Endothelial cell of umbilical vein (primary cell): ENCODE measurements at regions not wholly inside any gene's neighbourhood (a gene's known extent, or its start where the extent isn't known, plus 50 kb on each side); places are given as distances from the start of the nearest gene placed in this dataset.

Source experiments
- BruUV-seq: library from RNA; stranded (reverse); fragments of 400-500 nt; replicated peaks from 2 replicates; lab custom pipeline; 2021; lab: Mats Ljungman, UMichigan
- CTCF ChIA-PET: fragments of 300-600, 350-600 bp; sonication (Branson Sonifier 250); formaldehyde crosslinking; loops from one replicate; lab custom pipeline; 2021; ENCODE audit warnings: antibody characterized with exemption, inconsistent platforms; lab: Charles Lee
- POLR2A ChIA-PET: fragments of 300-600, 350-600 bp; sonication (Branson Sonifier 250); formaldehyde crosslinking; loops from one replicate; lab custom pipeline; 2021; ENCODE audit warnings: antibody characterized with exemption, inconsistent platforms; lab: Charles Lee
- DNase-seq: peaks from one replicate; pipeline ENCODE4 v3.0.0-alpha.2; 2011; ENCODE audit warnings: low read depth, low spot score
- FAIRE-seq: peaks from 2 replicates; lab custom pipeline; 2011; peaks lifted over from hg19 to GRCh38; lab: Jason Lieb, UNC
- H2AFZ ChIP-seq: 2 replicates; pipeline ENCODE4 v1.6.0; 2012; ENCODE audit warnings: low read depth, low read length, control low read depth, inconsistent platforms
- H3K27ac ChIP-seq: 2 replicates; pipeline ENCODE4 v1.5.1; 2011; ENCODE audit warnings: low read depth, mild to moderate bottlenecking, control low read depth, low read length, moderate library complexity; ENCODE audit not compliant: insufficient read depth
- H3K27me3 ChIP-seq, 2 experiments: 2 replicates each; pipeline versions ENCODE4 v1.6.0 to v1.6.1; 2011; ENCODE audit warnings: low read length in 2 of 2, mixed read lengths in 1 of 2; ENCODE audit not compliant: control insufficient read depth in 2 of 2, insufficient read depth in 2 of 2
- H3K36me3 ChIP-seq, 2 experiments: 2 replicates in 1 of 2; 3 replicates in 1 of 2; pipeline ENCODE4 v1.5.1; 2011; ENCODE audit warnings: low read length in 2 of 2, mild to moderate bottlenecking in 1 of 2, moderate library complexity in 1 of 2; ENCODE audit not compliant: control insufficient read depth in 2 of 2, insufficient read depth in 2 of 2; ENCODE audit errors: extremely low read depth in 1 of 2
- H3K4me1 ChIP-seq: 3 replicates; pipeline ENCODE4 v1.5.1; 2011; ENCODE audit warnings: mild to moderate bottlenecking, low read length; ENCODE audit not compliant: control insufficient read depth, insufficient read depth; ENCODE audit errors: extremely low read depth
- H3K4me2 ChIP-seq: 2 replicates; pipeline ENCODE4 v1.6.1; 2011; ENCODE audit warnings: low read length, control low read depth, mixed read lengths; ENCODE audit not compliant: insufficient read depth
- H3K4me3 ChIP-seq, 3 experiments: fragments of 200-600 bp in 1 of 3; sonication (generic), shearing (Covaris generic) in 1 of 3; replicated peaks in 1 of 3; 2 replicates each; pipeline ENCODE4 v1.5.1; 2011 to 2016; ENCODE audit warnings: control low read depth in 3 of 3, low read length in 3 of 3, mild to moderate bottlenecking in 2 of 3, inconsistent platforms in 1 of 3, low read depth in 1 of 3, moderate library complexity in 1 of 3; ENCODE audit not compliant: insufficient read depth in 1 of 3
- H3K79me2 ChIP-seq: 2 replicates; pipeline ENCODE4 v1.6.0; 2012; ENCODE audit warnings: low read length, inconsistent platforms; ENCODE audit not compliant: control insufficient read depth, insufficient read depth
- H3K9ac ChIP-seq: replicated peaks from 2 replicates; pipeline ENCODE3; 2011; ENCODE audit warnings: low read length, control low read depth; ENCODE audit not compliant: insufficient read depth; ENCODE audit errors: extremely low read depth
- H3K9me1 ChIP-seq: replicated peaks from 3 replicates; pipeline ENCODE4 v1.6.0; 2011; ENCODE audit warnings: mild to moderate bottlenecking, low read length; ENCODE audit not compliant: control insufficient read depth, insufficient read depth; ENCODE audit errors: extremely low read depth
- H3K9me3 ChIP-seq: replicated peaks from 2 replicates; pipeline ENCODE4 v1.5.1; 2012; ENCODE audit warnings: low read length, inconsistent platforms; ENCODE audit not compliant: control insufficient read depth, insufficient read depth
- H4K20me1 ChIP-seq: replicated peaks from 2 replicates; pipeline ENCODE3; 2011; ENCODE audit warnings: mild to moderate bottlenecking, low read length; ENCODE audit not compliant: control insufficient read depth, insufficient read depth; ENCODE audit errors: extremely low read depth
- EZH2 ChIP-seq: IDR thresholded peaks from 2 replicates; pipeline ENCODE4 v1.6.1; 2012; ENCODE audit warnings: borderline replicate concordance, low read depth, mild to moderate bottlenecking, moderate library complexity, low read length, inconsistent platforms; ENCODE audit not compliant: severe bottlenecking
- FOS ChIP-seq: IDR thresholded peaks from 2 replicates; pipeline ENCODE4 v1.6.1; 2011; ENCODE audit warnings: mild to moderate bottlenecking, low read length, moderate library complexity, borderline replicate concordance; ENCODE audit not compliant: insufficient read depth
- GATA2 ChIP-seq: IDR thresholded peaks from 2 replicates; pipeline ENCODE4 v1.7.0; 2011; ENCODE audit warnings: low read depth, mild to moderate bottlenecking, moderate library complexity, mixed read lengths, low read length; ENCODE audit not compliant: insufficient read length, insufficient read depth
- JUN ChIP-seq: IDR thresholded peaks from 2 replicates; pipeline ENCODE4 v1.6.1; 2011; ENCODE audit warnings: borderline replicate concordance, low read depth; ENCODE audit not compliant: insufficient read length, insufficient read depth
- MYC ChIP-seq: IDR thresholded peaks from one replicate; pipeline ENCODE4 v1.6.1; 2011; ENCODE audit warnings: mild to moderate bottlenecking, low read depth, low read length
- POLR2A ChIP-seq: IDR thresholded peaks from 2 replicates; pipeline ENCODE4 v1.6.1; 2012; ENCODE audit warnings: low read depth, mild to moderate bottlenecking, control low read depth, low read length
- POLR2AphosphoS5 ChIP-seq: IDR thresholded peaks from 2 replicates; pipeline ENCODE4 v1.6.1; 2012; ENCODE audit warnings: low read depth, mild to moderate bottlenecking, control low read depth, low read length, moderate library complexity; ENCODE audit not compliant: insufficient read depth
- dilution Hi-C: fragments of 300-500 bp; cut with MboI; formaldehyde crosslinking; loops from one replicate; pipeline ENCODE4 v1.15.0; 2019; ENCODE audit warnings: low sequenced_read_pairs; ENCODE audit not compliant: extremely low pct_ligation_motif_present
- intact Hi-C: fragments of 100-400 bp; cut with micrococcal nuclease; formaldehyde crosslinking; loops from one replicate; pipeline ENCODE4 v1.10.0; 2022
- TF ChIP-seq, protein P1 (sequence below): IDR thresholded peaks from 2 replicates; pipeline ENCODE4 v1.6.1; 2011; ENCODE audit not compliant: insufficient read depth, insufficient read length
- TF ChIP-seq, protein P2 (sequence below), 2 donors: IDR thresholded peaks; 1 replicate in 1 of 2; 2 replicates in 1 of 2; pipeline ENCODE4 v1.5.1; 2011; ENCODE audit warnings: low read length in 2 of 2, mild to moderate bottlenecking in 2 of 2, moderate library complexity in 2 of 2, control low read depth in 1 of 2, inconsistent platforms in 1 of 2, low read depth in 1 of 2; ENCODE audit not compliant: insufficient read depth in 1 of 2; ENCODE audit errors: extremely low read depth in 1 of 2

DNA sequence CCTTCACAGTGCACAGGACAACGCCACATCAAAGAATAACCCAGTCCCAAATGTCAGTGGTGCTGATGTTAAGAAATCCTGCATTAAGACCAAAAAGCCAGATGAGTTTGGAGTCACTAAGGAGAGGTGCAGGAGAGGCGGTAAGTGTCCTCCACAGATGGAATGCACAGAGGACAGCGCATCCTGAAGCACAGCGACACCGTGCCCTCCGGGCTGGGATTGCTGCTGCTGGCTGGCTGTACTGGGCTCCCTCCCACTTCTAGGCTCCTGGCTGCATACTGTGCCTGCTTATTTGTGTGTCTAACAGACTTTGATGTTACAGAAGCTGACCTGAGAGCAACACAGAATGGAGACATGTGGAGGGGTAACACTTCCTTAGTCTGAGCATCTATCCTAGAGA lies 325.6 kb upstream of the BOD1L1 start:
- Histone ChIP-seq H3K36me3 (no peaks in the 10 kb centered on the region), H3K9me3 (no peaks in the 10 kb centered on the region), H3K79me2 (no peaks in the 10 kb centered on the region), H3K9me1 (no peaks in the 10 kb centered on the region), H3K27ac (no peak overlapping the region), H3K4me3 (no peak overlapping the region), H3K9ac (no peak overlapping the region), H3K4me1 (no peaks in the 10 kb centered on the region), H2AFZ (no peak overlapping the region), H3K27me3 (peaks cover 2 to 4% of the 10 kb centered on the region in 2 experiments), H3K4me2 (no peak overlapping the region), H4K20me1 (no peaks in the 10 kb centered on the region)
- dilution Hi-C loops: no loop called here
- intact Hi-C loops: no loop called here
- DNase-seq (no peak), FAIRE-seq (no peak)
- no peak for TF ChIP-seq GATA2
- TF ChIP-seq JUN: no peak
- no peak for TF ChIP-seq EZH2
- TF ChIP-seq MYC: no peak
- TF ChIP-seq, protein P1, sequence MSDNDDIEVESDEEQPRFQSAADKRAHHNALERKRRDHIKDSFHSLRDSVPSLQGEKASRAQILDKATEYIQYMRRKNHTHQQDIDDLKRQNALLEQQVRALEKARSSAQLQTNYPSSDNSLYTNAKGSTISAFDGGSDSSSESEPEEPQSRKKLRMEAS: no peak
- TF ChIP-seq, protein P2, sequence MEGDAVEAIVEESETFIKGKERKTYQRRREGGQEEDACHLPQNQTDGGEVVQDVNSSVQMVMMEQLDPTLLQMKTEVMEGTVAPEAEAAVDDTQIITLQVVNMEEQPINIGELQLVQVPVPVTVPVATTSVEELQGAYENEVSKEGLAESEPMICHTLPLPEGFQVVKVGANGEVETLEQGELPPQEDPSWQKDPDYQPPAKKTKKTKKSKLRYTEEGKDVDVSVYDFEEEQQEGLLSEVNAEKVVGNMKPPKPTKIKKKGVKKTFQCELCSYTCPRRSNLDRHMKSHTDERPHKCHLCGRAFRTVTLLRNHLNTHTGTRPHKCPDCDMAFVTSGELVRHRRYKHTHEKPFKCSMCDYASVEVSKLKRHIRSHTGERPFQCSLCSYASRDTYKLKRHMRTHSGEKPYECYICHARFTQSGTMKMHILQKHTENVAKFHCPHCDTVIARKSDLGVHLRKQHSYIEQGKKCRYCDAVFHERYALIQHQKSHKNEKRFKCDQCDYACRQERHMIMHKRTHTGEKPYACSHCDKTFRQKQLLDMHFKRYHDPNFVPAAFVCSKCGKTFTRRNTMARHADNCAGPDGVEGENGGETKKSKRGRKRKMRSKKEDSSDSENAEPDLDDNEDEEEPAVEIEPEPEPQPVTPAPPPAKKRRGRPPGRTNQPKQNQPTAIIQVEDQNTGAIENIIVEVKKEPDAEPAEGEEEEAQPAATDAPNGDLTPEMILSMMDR (IDR thresholded peaks at IDR 0.05; ENCODE audit: extremely low read depth in 1 of 2, insufficient read depth in 1 of 2, low read depth in 1 of 2, low read length in 2 of 2): no peak
- TF ChIP-seq POLR2A: no peak
- TF ChIP-seq POLR2AphosphoS5: no peak
- no peak for TF ChIP-seq FOS
- CTCF ChIA-PET: no interaction called here
- no TSS peak for BruUV-seq
- POLR2A ChIA-PET: no interaction called here
